Neural cell (in vitro differentiated cells): ENCODE measurements at regions not wholly inside any gene's neighbourhood (a gene's known extent, or its start where the extent isn't known, plus 50 kb on each side); places are given as distances from the start of the nearest gene placed in this dataset.

ENCODE experiments used
- H2AFZ ChIP-seq: fragments of 200-600, 300-800 bp; sonication (generic), shearing (Covaris generic); 2 replicates; pipeline ENCODE4 v1.6.0; 2014; ENCODE audit warnings: low read depth, mild to moderate bottlenecking, antibody characterized with exemption, low read length, moderate library complexity
- H3F3A ChIP-seq: fragments of 200-600 bp; shearing (Covaris generic); 2 replicates; pipeline ENCODE4 v1.6.1; 2016; ENCODE audit warnings: mild to moderate bottlenecking, moderate library complexity, mixed read lengths, antibody characterized with exemption, low read length; ENCODE audit not compliant: insufficient read depth, poor library complexity, severe bottlenecking
- H3K27ac ChIP-seq: fragments of 200-600, 300-800 bp; sonication (generic), shearing (Covaris generic); 2 replicates; pipeline ENCODE4 v1.5.1; 2014; ENCODE audit warnings: mild to moderate bottlenecking, low read length, moderate library complexity
- H3K27me3 ChIP-seq: fragments of 300-800, 200-600 bp; sonication (generic), shearing (Covaris generic); 2 replicates; pipeline ENCODE4 v1.6.0; 2014; ENCODE audit warnings: mild to moderate bottlenecking, low read depth, low read length, moderate library complexity; ENCODE audit not compliant: insufficient read depth
- H3K36me3 ChIP-seq: fragments of 300-800, 200-600 bp; sonication (generic), shearing (Covaris generic); 2 replicates; pipeline ENCODE4 v1.5.1; 2014; ENCODE audit warnings: mild to moderate bottlenecking, antibody characterized with exemption, low read length, moderate library complexity; ENCODE audit not compliant: insufficient read depth
- H3K4me2 ChIP-seq: fragments of 300-800, 200-600 bp; sonication (generic), shearing (Covaris generic); 2 replicates; pipeline ENCODE4 v1.6.0; 2014; ENCODE audit warnings: mild to moderate bottlenecking, low read length
- H3K4me3 ChIP-seq: fragments of 300-800, 200-600 bp; sonication (generic), shearing (Covaris generic); 2 replicates; pipeline ENCODE4 v1.5.1; 2014; ENCODE audit warnings: mild to moderate bottlenecking, low read length, moderate library complexity
- H3K79me2 ChIP-seq: fragments of 200-600 bp; shearing (Covaris generic); replicated peaks from 2 replicates; pipeline ENCODE4 v1.6.0; 2014; ENCODE audit warnings: mild to moderate bottlenecking, low read length, moderate library complexity; ENCODE audit not compliant: insufficient read depth
- H3K9ac ChIP-seq: fragments of 300-800, 200-600 bp; sonication (generic), shearing (Covaris generic); 2 replicates; pipeline ENCODE4 v1.6.1; 2016; ENCODE audit warnings: mild to moderate bottlenecking, low read length, mixed read lengths
- H3K9me2 ChIP-seq: fragments of 200-600 bp; shearing (Covaris generic); 2 replicates; pipeline ENCODE4 v1.6.1; 2016; ENCODE audit warnings: mild to moderate bottlenecking, low read length, mixed read lengths; ENCODE audit not compliant: insufficient read depth
- H3K9me3 ChIP-seq: fragments of 200-600, 300-800 bp; sonication (generic), shearing (Covaris generic); 2 replicates; pipeline ENCODE4 v1.6.1; 2016; ENCODE audit warnings: mild to moderate bottlenecking, mixed run types, low read length, moderate library complexity, mixed read lengths
- H4K20me1 ChIP-seq: fragments of 200-600 bp; shearing (Covaris generic); 2 replicates; pipeline ENCODE4 v1.6.1; 2016; ENCODE audit warnings: mild to moderate bottlenecking, mixed run types; ENCODE audit not compliant: insufficient read depth
- EP300 ChIP-seq: fragments of 450-650 bp; conservative IDR thresholded peaks from 2 replicates; pipeline ENCODE4 v1.6.1; 2014; ENCODE audit warnings: antibody characterized with exemption, mild to moderate bottlenecking, moderate library complexity; ENCODE audit not compliant: poor library complexity, severe bottlenecking
- EZH2 ChIP-seq: fragments of 200-600, 300-800 bp; shearing (Covaris generic), sonication (generic); IDR thresholded peaks from 2 replicates; pipeline ENCODE4 v1.6.1; 2014; ENCODE audit warnings: antibody characterized with exemption, low read length, borderline replicate concordance, mild to moderate bottlenecking; ENCODE audit not compliant: insufficient read depth, poor library complexity, severe bottlenecking
- MXI1 ChIP-seq: fragments of 450-650 bp; conservative IDR thresholded peaks from 2 replicates; pipeline ENCODE4 v1.6.1; 2014; ENCODE audit warnings: antibody characterized with exemption, mild to moderate bottlenecking; ENCODE audit not compliant: poor library complexity, severe bottlenecking
- POLR2AphosphoS5 ChIP-seq: IDR thresholded peaks from 2 replicates; pipeline ENCODE4 v1.6.1; 2012
- RAD21 ChIP-seq: fragments of 450-650 bp; conservative IDR thresholded peaks from 2 replicates; pipeline ENCODE4 v1.6.1; 2014; ENCODE audit warnings: antibody characterized with exemption, mild to moderate bottlenecking, moderate library complexity
- REST ChIP-seq: IDR thresholded peaks from 2 replicates; pipeline ENCODE4 v1.6.1; 2012; ENCODE audit warnings: borderline replicate concordance
- SMC3 ChIP-seq: fragments of 450-650 bp; conservative IDR thresholded peaks from 2 replicates; pipeline ENCODE4 v1.6.1; 2014; ENCODE audit warnings: antibody characterized with exemption, mild to moderate bottlenecking, moderate library complexity; ENCODE audit not compliant: poor library complexity
- TAF1 ChIP-seq: IDR thresholded peaks from 2 replicates; pipeline ENCODE4 v1.6.1; 2012; ENCODE audit warnings: low read depth
- TF ChIP-seq, protein P1 (sequence below): fragments of 450-650 bp; IDR thresholded peaks from 2 replicates; pipeline ENCODE4 v1.5.1; 2014; ENCODE audit warnings: antibody characterized with exemption, mild to moderate bottlenecking, moderate library complexity; ENCODE audit not compliant: poor library complexity, severe bottlenecking

DNA sequence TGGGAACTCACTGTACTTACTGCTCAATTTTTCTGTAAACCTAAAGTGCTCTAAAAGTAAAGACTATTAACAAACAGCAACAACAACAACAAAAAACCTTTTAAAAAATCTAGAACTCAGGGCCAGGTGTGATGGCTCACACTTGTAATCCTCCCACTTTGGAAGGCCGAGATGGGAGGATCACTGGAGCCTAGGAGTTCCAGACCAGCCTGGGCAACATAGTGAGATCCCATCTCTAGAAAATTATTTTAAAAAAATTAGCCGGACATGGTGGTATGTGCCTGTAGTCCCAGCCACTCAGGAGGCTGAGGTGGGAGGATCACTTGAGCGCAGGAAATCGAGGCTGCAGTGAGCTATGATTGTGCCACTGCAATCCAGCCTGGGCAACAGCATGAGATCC is 161.8 kb downstream of the NUP210 start:
- no peak overlapping the region for H3K27ac ChIP-seq
- TF ChIP-seq EZH2 (no peak), RAD21 (no peak)
- H3K9me3 ChIP-seq: no peaks in the 10 kb centered on the region
- no peaks in the 10 kb centered on the region for H3K79me2 ChIP-seq
- no peak overlapping the region for H3K9ac ChIP-seq
- no peaks in the 10 kb centered on the region for H3K9me2 ChIP-seq
- no peak overlapping the region for H2AFZ ChIP-seq
- no peaks in the 10 kb centered on the region for H3K36me3 ChIP-seq
- no peak overlapping the region for H3K4me2 ChIP-seq
- no peaks in the 10 kb centered on the region for H3K27me3 ChIP-seq
- no peaks in the 10 kb centered on the region for H3F3A ChIP-seq
- no peaks in the 10 kb centered on the region for H4K20me1 ChIP-seq
- no peak overlapping the region for H3K4me3 ChIP-seq

DNA sequence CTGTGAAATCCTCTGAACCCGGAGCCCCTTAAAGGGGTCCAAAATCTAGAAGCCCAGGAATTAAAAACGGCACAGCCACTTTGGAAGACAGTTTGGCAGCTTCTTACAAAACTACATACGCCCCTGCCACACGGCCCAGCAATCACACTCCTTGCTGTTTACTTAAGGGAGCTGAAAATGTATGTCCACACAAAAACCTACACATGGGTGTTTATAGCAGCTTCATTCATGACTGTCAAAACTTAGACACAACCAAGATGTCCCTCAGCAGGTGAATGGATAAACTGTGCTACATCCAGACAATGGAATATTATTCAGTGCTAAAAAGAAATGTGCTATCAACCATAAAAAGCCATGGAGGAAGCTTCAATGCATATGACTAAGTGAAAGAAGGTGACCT is 162.5 kb downstream of the NUP210 start:
- Histone ChIP-seq H3K79me2 (no peaks in the 10 kb centered on the region), H4K20me1 (no peaks in the 10 kb centered on the region), H3F3A (no peaks in the 10 kb centered on the region), H3K4me2 (no peak overlapping the region), H3K9me2 (no peaks in the 10 kb centered on the region), H3K9me3 (no peaks in the 10 kb centered on the region), H3K9ac (no peak overlapping the region), H3K36me3 (no peaks in the 10 kb centered on the region), H3K27ac (no peak overlapping the region), H3K4me3 (no peak overlapping the region), H2AFZ (no peak overlapping the region), H3K27me3 (no peaks in the 10 kb centered on the region)
- TF ChIP-seq EZH2: no peak
- TF ChIP-seq RAD21: no peak
- TF ChIP-seq, protein P1, sequence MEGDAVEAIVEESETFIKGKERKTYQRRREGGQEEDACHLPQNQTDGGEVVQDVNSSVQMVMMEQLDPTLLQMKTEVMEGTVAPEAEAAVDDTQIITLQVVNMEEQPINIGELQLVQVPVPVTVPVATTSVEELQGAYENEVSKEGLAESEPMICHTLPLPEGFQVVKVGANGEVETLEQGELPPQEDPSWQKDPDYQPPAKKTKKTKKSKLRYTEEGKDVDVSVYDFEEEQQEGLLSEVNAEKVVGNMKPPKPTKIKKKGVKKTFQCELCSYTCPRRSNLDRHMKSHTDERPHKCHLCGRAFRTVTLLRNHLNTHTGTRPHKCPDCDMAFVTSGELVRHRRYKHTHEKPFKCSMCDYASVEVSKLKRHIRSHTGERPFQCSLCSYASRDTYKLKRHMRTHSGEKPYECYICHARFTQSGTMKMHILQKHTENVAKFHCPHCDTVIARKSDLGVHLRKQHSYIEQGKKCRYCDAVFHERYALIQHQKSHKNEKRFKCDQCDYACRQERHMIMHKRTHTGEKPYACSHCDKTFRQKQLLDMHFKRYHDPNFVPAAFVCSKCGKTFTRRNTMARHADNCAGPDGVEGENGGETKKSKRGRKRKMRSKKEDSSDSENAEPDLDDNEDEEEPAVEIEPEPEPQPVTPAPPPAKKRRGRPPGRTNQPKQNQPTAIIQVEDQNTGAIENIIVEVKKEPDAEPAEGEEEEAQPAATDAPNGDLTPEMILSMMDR: no peak
- TF ChIP-seq MXI1: no peak

- no peaks in the 10 kb centered on the region for H3K36me3 ChIP-seq
- no peaks in the 10 kb centered on the region for H4K20me1 ChIP-seq
- no peak overlapping the region for H2AFZ ChIP-seq
- H3F3A ChIP-seq: no peaks in the 10 kb centered on the region
- H3K9me3 ChIP-seq: no peaks in the 10 kb centered on the region
- H3K4me3 ChIP-seq: no peak overlapping the region
- no peak overlapping the region for H3K9ac ChIP-seq
- H3K4me2 ChIP-seq: no peak overlapping the region
- H3K27ac ChIP-seq: no peak overlapping the region
- TF ChIP-seq EP300: no peak
- TF ChIP-seq EZH2: no peak
- TF ChIP-seq POLR2AphosphoS5: no peak
- no peak for TF ChIP-seq TAF1
- TF ChIP-seq RAD21: no peak
- no peak for TF ChIP-seq MXI1
- TF ChIP-seq SMC3: no peak
- TF ChIP-seq, protein P1: no peak
- TF ChIP-seq REST: no peak
- H3K27me3 ChIP-seq: no peaks in the 10 kb centered on the region
- no peaks in the 10 kb centered on the region for H3K79me2 ChIP-seq
- H3K9me2 ChIP-seq: no peaks in the 10 kb centered on the region
Measured at GRCh38 chr3:13256845-13257244, 163.3 kb downstream of the NUP210 start.
